Neural cell (in vitro differentiated cells): ENCODE measurements at regions not wholly inside any gene's neighbourhood (a gene's known extent, or its start where the extent isn't known, plus 50 kb on each side); places are given as distances from the start of the nearest gene placed in this dataset.
"Not testable (repeated sequence)": the region's sequence is repeated elsewhere in the genome, so short reads cannot be mapped to it uniquely, and the experiment has no call there.

ENCODE experiments used
- H2AFZ ChIP-seq: fragments of 200-600, 300-800 bp; sonication (generic), shearing (Covaris generic); 2 replicates; pipeline ENCODE4 v1.6.0; 2014; ENCODE audit warnings: low read depth, mild to moderate bottlenecking, antibody characterized with exemption, low read length, moderate library complexity
- H3F3A ChIP-seq: fragments of 200-600 bp; shearing (Covaris generic); 2 replicates; pipeline ENCODE4 v1.6.1; 2016; ENCODE audit warnings: mild to moderate bottlenecking, moderate library complexity, mixed read lengths, antibody characterized with exemption, low read length; ENCODE audit not compliant: insufficient read depth, poor library complexity, severe bottlenecking
- H3K27ac ChIP-seq: fragments of 200-600, 300-800 bp; sonication (generic), shearing (Covaris generic); 2 replicates; pipeline ENCODE4 v1.5.1; 2014; ENCODE audit warnings: mild to moderate bottlenecking, low read length, moderate library complexity
- H3K27me3 ChIP-seq: fragments of 300-800, 200-600 bp; sonication (generic), shearing (Covaris generic); 2 replicates; pipeline ENCODE4 v1.6.0; 2014; ENCODE audit warnings: mild to moderate bottlenecking, low read depth, low read length, moderate library complexity; ENCODE audit not compliant: insufficient read depth
- H3K36me3 ChIP-seq: fragments of 300-800, 200-600 bp; sonication (generic), shearing (Covaris generic); 2 replicates; pipeline ENCODE4 v1.5.1; 2014; ENCODE audit warnings: mild to moderate bottlenecking, antibody characterized with exemption, low read length, moderate library complexity; ENCODE audit not compliant: insufficient read depth
- H3K4me2 ChIP-seq: fragments of 300-800, 200-600 bp; sonication (generic), shearing (Covaris generic); 2 replicates; pipeline ENCODE4 v1.6.0; 2014; ENCODE audit warnings: mild to moderate bottlenecking, low read length
- H3K4me3 ChIP-seq: fragments of 300-800, 200-600 bp; sonication (generic), shearing (Covaris generic); 2 replicates; pipeline ENCODE4 v1.5.1; 2014; ENCODE audit warnings: mild to moderate bottlenecking, low read length, moderate library complexity
- H3K79me2 ChIP-seq: fragments of 200-600 bp; shearing (Covaris generic); replicated peaks from 2 replicates; pipeline ENCODE4 v1.6.0; 2014; ENCODE audit warnings: mild to moderate bottlenecking, low read length, moderate library complexity; ENCODE audit not compliant: insufficient read depth
- H3K9ac ChIP-seq: fragments of 300-800, 200-600 bp; sonication (generic), shearing (Covaris generic); 2 replicates; pipeline ENCODE4 v1.6.1; 2016; ENCODE audit warnings: mild to moderate bottlenecking, low read length, mixed read lengths
- H3K9me2 ChIP-seq: fragments of 200-600 bp; shearing (Covaris generic); 2 replicates; pipeline ENCODE4 v1.6.1; 2016; ENCODE audit warnings: mild to moderate bottlenecking, low read length, mixed read lengths; ENCODE audit not compliant: insufficient read depth
- H3K9me3 ChIP-seq: fragments of 200-600, 300-800 bp; sonication (generic), shearing (Covaris generic); 2 replicates; pipeline ENCODE4 v1.6.1; 2016; ENCODE audit warnings: mild to moderate bottlenecking, mixed run types, low read length, moderate library complexity, mixed read lengths
- H4K20me1 ChIP-seq: fragments of 200-600 bp; shearing (Covaris generic); 2 replicates; pipeline ENCODE4 v1.6.1; 2016; ENCODE audit warnings: mild to moderate bottlenecking, mixed run types; ENCODE audit not compliant: insufficient read depth
- CTCF ChIP-seq: fragments of 450-650 bp; IDR thresholded peaks from 2 replicates; pipeline ENCODE4 v1.5.1; 2014; ENCODE audit warnings: antibody characterized with exemption, mild to moderate bottlenecking, moderate library complexity; ENCODE audit not compliant: poor library complexity, severe bottlenecking
- EP300 ChIP-seq: fragments of 450-650 bp; conservative IDR thresholded peaks from 2 replicates; pipeline ENCODE4 v1.6.1; 2014; ENCODE audit warnings: antibody characterized with exemption, mild to moderate bottlenecking, moderate library complexity; ENCODE audit not compliant: poor library complexity, severe bottlenecking
- EZH2 ChIP-seq: fragments of 200-600, 300-800 bp; shearing (Covaris generic), sonication (generic); IDR thresholded peaks from 2 replicates; pipeline ENCODE4 v1.6.1; 2014; ENCODE audit warnings: antibody characterized with exemption, low read length, borderline replicate concordance, mild to moderate bottlenecking; ENCODE audit not compliant: insufficient read depth, poor library complexity, severe bottlenecking
- MXI1 ChIP-seq: fragments of 450-650 bp; conservative IDR thresholded peaks from 2 replicates; pipeline ENCODE4 v1.6.1; 2014; ENCODE audit warnings: antibody characterized with exemption, mild to moderate bottlenecking; ENCODE audit not compliant: poor library complexity, severe bottlenecking
- POLR2AphosphoS5 ChIP-seq: IDR thresholded peaks from 2 replicates; pipeline ENCODE4 v1.6.1; 2012
- RAD21 ChIP-seq: fragments of 450-650 bp; conservative IDR thresholded peaks from 2 replicates; pipeline ENCODE4 v1.6.1; 2014; ENCODE audit warnings: antibody characterized with exemption, mild to moderate bottlenecking, moderate library complexity
- SMC3 ChIP-seq: fragments of 450-650 bp; conservative IDR thresholded peaks from 2 replicates; pipeline ENCODE4 v1.6.1; 2014; ENCODE audit warnings: antibody characterized with exemption, mild to moderate bottlenecking, moderate library complexity; ENCODE audit not compliant: poor library complexity
- TAF1 ChIP-seq: IDR thresholded peaks from 2 replicates; pipeline ENCODE4 v1.6.1; 2012; ENCODE audit warnings: low read depth
- TF ChIP-seq, protein P1 (sequence below): IDR thresholded peaks from 2 replicates; pipeline ENCODE4 v1.6.1; 2012; ENCODE audit warnings: borderline replicate concordance

DNA sequence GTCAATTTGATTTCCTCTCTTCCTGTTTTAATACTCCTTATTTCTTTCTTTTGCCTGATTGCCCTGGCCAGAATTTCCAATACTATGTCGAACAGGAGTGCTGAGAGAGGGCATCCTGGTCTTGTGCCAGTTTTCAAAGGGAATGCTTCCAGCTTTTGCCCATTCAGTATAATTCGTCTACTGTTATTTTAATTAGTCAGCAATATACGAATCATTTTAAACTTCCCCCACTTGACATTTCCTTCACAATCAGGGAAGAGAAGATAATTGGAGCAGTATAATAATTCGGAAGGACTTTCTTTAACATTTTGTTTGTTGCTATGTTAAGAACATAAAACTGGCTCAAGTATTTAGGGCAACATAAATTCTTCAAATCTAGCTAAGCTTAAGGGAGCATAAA, 860.3 kb upstream of the SLC35B3 start:
- H3K27ac ChIP-seq = no peak overlapping the region
- no peaks in the 10 kb centered on the region for H3K79me2 ChIP-seq
- H3K36me3 ChIP-seq = no peaks in the 10 kb centered on the region
- H2AFZ ChIP-seq = no peak overlapping the region
- H3F3A ChIP-seq = no peaks in the 10 kb centered on the region
- H3K9ac ChIP-seq = no peak overlapping the region
- no peaks in the 10 kb centered on the region for H4K20me1 ChIP-seq
- no peak overlapping the region for H3K4me3 ChIP-seq
- H3K9me2 ChIP-seq = no peaks in the 10 kb centered on the region
- no peak overlapping the region for H3K4me2 ChIP-seq
- H3K27me3 ChIP-seq = no peaks in the 10 kb centered on the region
- H3K9me3 ChIP-seq = no peaks in the 10 kb centered on the region
- TF ChIP-seq EZH2 (no peak), SMC3 (no peak), POLR2AphosphoS5 (no peak), TAF1 (no peak)

GRCh38 chr6:9292975-9293374, 857.6 kb upstream of the SLC35B3 start:
- Histone ChIP-seq H3K4me3 (no peak overlapping the region), H3K9me3 (no peaks in the 10 kb centered on the region), H3K27ac (no peak overlapping the region), H2AFZ (no peak overlapping the region), H3F3A (no peaks in the 10 kb centered on the region), H3K27me3 (no peaks in the 10 kb centered on the region), H3K9ac (no peak overlapping the region), H4K20me1 (no peaks in the 10 kb centered on the region), H3K9me2 (no peaks in the 10 kb centered on the region), H3K4me2 (no peak overlapping the region), H3K36me3 (no peaks in the 10 kb centered on the region), H3K79me2 (no peaks in the 10 kb centered on the region)
- TF ChIP-seq, protein P1, sequence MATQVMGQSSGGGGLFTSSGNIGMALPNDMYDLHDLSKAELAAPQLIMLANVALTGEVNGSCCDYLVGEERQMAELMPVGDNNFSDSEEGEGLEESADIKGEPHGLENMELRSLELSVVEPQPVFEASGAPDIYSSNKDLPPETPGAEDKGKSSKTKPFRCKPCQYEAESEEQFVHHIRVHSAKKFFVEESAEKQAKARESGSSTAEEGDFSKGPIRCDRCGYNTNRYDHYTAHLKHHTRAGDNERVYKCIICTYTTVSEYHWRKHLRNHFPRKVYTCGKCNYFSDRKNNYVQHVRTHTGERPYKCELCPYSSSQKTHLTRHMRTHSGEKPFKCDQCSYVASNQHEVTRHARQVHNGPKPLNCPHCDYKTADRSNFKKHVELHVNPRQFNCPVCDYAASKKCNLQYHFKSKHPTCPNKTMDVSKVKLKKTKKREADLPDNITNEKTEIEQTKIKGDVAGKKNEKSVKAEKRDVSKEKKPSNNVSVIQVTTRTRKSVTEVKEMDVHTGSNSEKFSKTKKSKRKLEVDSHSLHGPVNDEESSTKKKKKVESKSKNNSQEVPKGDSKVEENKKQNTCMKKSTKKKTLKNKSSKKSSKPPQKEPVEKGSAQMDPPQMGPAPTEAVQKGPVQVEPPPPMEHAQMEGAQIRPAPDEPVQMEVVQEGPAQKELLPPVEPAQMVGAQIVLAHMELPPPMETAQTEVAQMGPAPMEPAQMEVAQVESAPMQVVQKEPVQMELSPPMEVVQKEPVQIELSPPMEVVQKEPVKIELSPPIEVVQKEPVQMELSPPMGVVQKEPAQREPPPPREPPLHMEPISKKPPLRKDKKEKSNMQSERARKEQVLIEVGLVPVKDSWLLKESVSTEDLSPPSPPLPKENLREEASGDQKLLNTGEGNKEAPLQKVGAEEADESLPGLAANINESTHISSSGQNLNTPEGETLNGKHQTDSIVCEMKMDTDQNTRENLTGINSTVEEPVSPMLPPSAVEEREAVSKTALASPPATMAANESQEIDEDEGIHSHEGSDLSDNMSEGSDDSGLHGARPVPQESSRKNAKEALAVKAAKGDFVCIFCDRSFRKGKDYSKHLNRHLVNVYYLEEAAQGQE = peak; percentile 68
- no peak for TF ChIP-seq TAF1

- H3K9ac ChIP-seq, H2AFZ ChIP-seq, H3K27ac ChIP-seq, H3K4me3 ChIP-seq, H4K20me1 ChIP-seq, H3K79me2 ChIP-seq, H3K9me2 ChIP-seq, H3F3A ChIP-seq, H3K9me3 ChIP-seq, H3K36me3 ChIP-seq, H3K27me3 ChIP-seq, H3K4me2 ChIP-seq: not testable (repeated sequence)
These were observed 855.0 kb upstream of the SLC35B3 start for GRCh38 chr6:9290342-9290741.

- Histone ChIP-seq H3K27ac (no peak overlapping the region), H2AFZ (no peak overlapping the region), H3K9me2 (no peaks in the 10 kb centered on the region), H3K9me3 (no peaks in the 10 kb centered on the region), H3K27me3 (no peaks in the 10 kb centered on the region), H3F3A (no peaks in the 10 kb centered on the region), H3K4me2 (no peak overlapping the region), H3K4me3 (no peak overlapping the region), H4K20me1 (no peaks in the 10 kb centered on the region), H3K36me3 (no peaks in the 10 kb centered on the region), H3K9ac (no peak overlapping the region), H3K79me2 (no peaks in the 10 kb centered on the region)
- TF ChIP-seq EZH2 (no peak), EP300 (no peak), POLR2AphosphoS5 (no peak), CTCF (no peak), SMC3 (no peak), MXI1 (no peak), RAD21 (no peak), TAF1 (no peak)
- TF ChIP-seq, protein P1 = no peak
These were observed 837.3 kb upstream of the SLC35B3 start for GRCh38 chr6:9272671-9273070.
